ENCODE measurements at regions not wholly inside any gene's neighbourhood (a gene's known extent, or its start where the extent isn't known, plus 50 kb on each side); places are given as distances from the start of the nearest gene placed in this dataset.
A peak's percentile ranks its signal among the peaks of the same experiment; 100 is the strongest.

GRCh38 chr12:130054803-130055202 lies 107.5 kb upstream of the FZD10 start:
- H3K79me1 ChIP-seq (ENCODE audit: low read depth in 1 of 2, low read length in 2 of 2) = no peaks in the 10 kb centered on the region
- WGBS, 2 experiments (ENCODE audit: extremely low coverage in 2 of 2, insufficient read length in 1 of 2) = 100% methylated on average over 2 of the region's 5 CpGs; no CpG with 5 or more reads in 1 of the 2 experiments
- H2BK15ac ChIP-seq (ENCODE audit: low read depth, low read length) = no peak overlapping the region
- intact Hi-C loops (cut with micrococcal nuclease) = no loop called here
- no peak overlapping the region for H3K23ac ChIP-seq (ENCODE audit: low read depth, low read length)
- H3K56ac ChIP-seq (ENCODE audit: extremely low read depth, insufficient read depth, low read length) = no peak overlapping the region
- H3K36me3 ChIP-seq (ENCODE audit: control insufficient read depth, insufficient read depth, low read length) = no peaks in the 10 kb centered on the region
- H3K27ac ChIP-seq (ENCODE audit: insufficient read depth, low read length) = no peak overlapping the region
- no peak overlapping the region for H3K14ac ChIP-seq (replicated peaks; ENCODE audit: low read depth, low read length)
- in situ Hi-C loops (cut with MboI; ENCODE audit: low sequenced_read_pairs) = no loop called here
- no TSS peak for BruUV-seq (replicated peaks)
- H2AK9ac ChIP-seq (replicated peaks; ENCODE audit: low read depth, low read length, poor library complexity) = no peak overlapping the region
- no peak for ATAC-seq (ENCODE audit: low read depth)
- H2BK20ac ChIP-seq (ENCODE audit: low read depth, low read length) = no peak overlapping the region
- H2BK5ac ChIP-seq (ENCODE audit: low read depth, low read length, poor library complexity, severe bottlenecking) = peak overlapping the region; percentile 70
- no peak overlapping the region for H3K4me2 ChIP-seq (ENCODE audit: low read depth, low read length)
- no peaks in the 10 kb centered on the region for H3K27me3 ChIP-seq (ENCODE audit: control insufficient read depth, insufficient read depth, low read length)
- no peak overlapping the region for H4K5ac ChIP-seq (ENCODE audit: low read depth, low read length)
- no peak overlapping the region for H3K9ac ChIP-seq (ENCODE audit: low read depth, low read length)
- POLR2A ChIA-PET (ENCODE audit: unreplicated experiment) = no interaction called here
- H4K91ac ChIP-seq (ENCODE audit: insufficient read depth, low read depth, low read length) = no peak overlapping the region
- H3K9me3 ChIP-seq (ENCODE audit: control insufficient read depth, insufficient read depth, low read length) = peaks cover 46% of the 10 kb centered on the region
- H4K8ac ChIP-seq (ENCODE audit: low read depth in 2 of 2, low read length in 2 of 2) = no peak overlapping the region
- TF ChIP-seq RFX5 (IDR thresholded peaks at IDR 0.05; ENCODE audit: low read depth, low read length) (no peak), RCOR1 (IDR thresholded peaks at IDR 0.05; ENCODE audit: insufficient replicate concordance, low read length) (no peak), MXI1 (IDR thresholded peaks at IDR 0.05; ENCODE audit: borderline replicate concordance, low read depth, low read length) (no peak), FOS (IDR thresholded peaks at IDR 0.05; ENCODE audit: low read depth, low read length) (no peak), SMC3 (IDR thresholded peaks at IDR 0.05; ENCODE audit: low read depth, low read length) (no peak), RAD21 (IDR thresholded peaks at IDR 0.05; ENCODE audit: low read length) (no peak), POLR2A (IDR thresholded peaks at IDR 0.05; ENCODE audit: low read depth, low read length) (no peak), CHD1 (IDR thresholded peaks at IDR 0.05; ENCODE audit: low read depth, low read length) (no peak), CEBPB (IDR thresholded peaks at IDR 0.05; ENCODE audit: low read depth, low read length) (no peak)
- TF ChIP-seq, protein P1, sequence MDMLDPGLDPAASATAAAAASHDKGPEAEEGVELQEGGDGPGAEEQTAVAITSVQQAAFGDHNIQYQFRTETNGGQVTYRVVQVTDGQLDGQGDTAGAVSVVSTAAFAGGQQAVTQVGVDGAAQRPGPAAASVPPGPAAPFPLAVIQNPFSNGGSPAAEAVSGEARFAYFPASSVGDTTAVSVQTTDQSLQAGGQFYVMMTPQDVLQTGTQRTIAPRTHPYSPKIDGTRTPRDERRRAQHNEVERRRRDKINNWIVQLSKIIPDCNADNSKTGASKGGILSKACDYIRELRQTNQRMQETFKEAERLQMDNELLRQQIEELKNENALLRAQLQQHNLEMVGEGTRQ (IDR thresholded peaks at IDR 0.05; ENCODE audit: low read depth, low read length) = no peak
- DNase-seq = no peak
- dilution Hi-C loops (cut with HindIII; ENCODE audit: low sequenced_read_pairs, unreplicated experiment) = no loop called here
- H2AK5ac ChIP-seq (ENCODE audit: low read depth, low read length) = no peak overlapping the region
- H3K4me3 ChIP-seq (ENCODE audit: insufficient read depth, low read depth, low read length) = no peak overlapping the region
- no peaks in the 10 kb centered on the region for H4K20me1 ChIP-seq (ENCODE audit: insufficient read depth, low read length)
- no peak overlapping the region for H3K18ac ChIP-seq (ENCODE audit: low read depth, low read length)
- CTCF ChIA-PET = no interaction called here
- no peaks in the 10 kb centered on the region for H3K4me1 ChIP-seq (ENCODE audit: control insufficient read depth, insufficient read depth, low read length)
- H3K4ac ChIP-seq (ENCODE audit: low read depth, low read length) = no peak overlapping the region
- H2AFZ ChIP-seq (replicated peaks; ENCODE audit: low read length, poor library complexity) = no peak overlapping the region
- H3K9me1 ChIP-seq (ENCODE audit: insufficient read depth, low read length) = no peaks in the 10 kb centered on the region
- no peak overlapping the region for H2BK120ac ChIP-seq (ENCODE audit: low read depth, low read length)

All from IMR-90 (cell line).